Fibroblast of lung (primary cell): ENCODE measurements at regions not wholly inside any gene's neighbourhood (a gene's known extent, or its start where the extent isn't known, plus 50 kb on each side); places are given as distances from the start of the nearest gene placed in this dataset.

Experiments used
- DNase-seq, 2 donors: peaks; one replicate each; pipeline versions ENCODE4 v3.0.0 to v3.0.0-alpha.2; 2010; ENCODE audit warnings: low read depth in 2 of 2
- H2AFZ ChIP-seq: 2 replicates; pipeline ENCODE4 v1.5.1; 2012; ENCODE audit warnings: low read length, control low read depth, inconsistent platforms
- H3K27ac ChIP-seq: 2 replicates; pipeline ENCODE4 v1.5.1; 2011; ENCODE audit warnings: low read length, control low read depth; ENCODE audit not compliant: insufficient read depth
- H3K27me3 ChIP-seq: 2 replicates; pipeline ENCODE4 v1.5.1; 2011; ENCODE audit warnings: mild to moderate bottlenecking, low read length; ENCODE audit not compliant: control insufficient read depth, insufficient read depth
- H3K36me3 ChIP-seq: 2 replicates; pipeline ENCODE4 v1.5.1; 2011; ENCODE audit warnings: low read length; ENCODE audit not compliant: control insufficient read depth, insufficient read depth
- H3K4me1 ChIP-seq: 2 replicates; pipeline ENCODE4 v1.5.1; 2011; ENCODE audit warnings: low read length; ENCODE audit not compliant: control insufficient read depth, insufficient read depth; ENCODE audit errors: extremely low read depth
- H3K4me2 ChIP-seq: 2 replicates; pipeline ENCODE4 v1.5.1; 2011; ENCODE audit warnings: low read length, control low read depth; ENCODE audit not compliant: insufficient read depth; ENCODE audit errors: extremely low read depth
- H3K4me3 ChIP-seq, 4 experiments: fragments of 200-600 bp in 1 of 4; sonication (generic) in 1 of 4; replicated peaks in 1 of 4; 2 replicates each; pipeline ENCODE4 v1.5.1; 2011 to 2016; ENCODE audit warnings: low read length in 4 of 4, low read depth in 3 of 4, mild to moderate bottlenecking in 3 of 4, control low read depth in 2 of 4, inconsistent platforms in 1 of 4, mixed read lengths in 1 of 4; ENCODE audit not compliant: insufficient read depth in 1 of 4; ENCODE audit errors: control extremely low read depth in 1 of 4
- H3K79me2 ChIP-seq: 2 replicates; pipeline ENCODE4 v1.5.1; 2012; ENCODE audit warnings: mild to moderate bottlenecking, low read length, inconsistent platforms; ENCODE audit not compliant: control insufficient read depth, insufficient read depth
- H3K9ac ChIP-seq: 2 replicates; pipeline ENCODE4 v1.5.1; 2011; ENCODE audit warnings: mild to moderate bottlenecking, low read length, control low read depth; ENCODE audit not compliant: insufficient read depth
- H3K9me3 ChIP-seq: 2 replicates; pipeline ENCODE4 v1.5.1; 2012; ENCODE audit warnings: low read depth, low read length; ENCODE audit not compliant: control insufficient read depth, insufficient read depth
- H4K20me1 ChIP-seq: 2 replicates; pipeline ENCODE4 v1.5.1; 2011; ENCODE audit warnings: low read length; ENCODE audit not compliant: control insufficient read depth, insufficient read depth; ENCODE audit errors: extremely low read depth
- EZH2 ChIP-seq: IDR thresholded peaks from 2 replicates; pipeline ENCODE4 v1.5.1; 2012; ENCODE audit warnings: low read length, control low read depth, mild to moderate bottlenecking; ENCODE audit errors: missing control alignments
- TF ChIP-seq, protein P1 (sequence below), 2 donors: IDR thresholded peaks in 1 of 2; conservative IDR thresholded peaks in 1 of 2; 1 replicate in 1 of 2; 2 replicates in 1 of 2; pipeline ENCODE4 v1.5.1; 2011 to 2012; ENCODE audit warnings: low read length in 2 of 2, control low read depth in 1 of 2, inconsistent platforms in 1 of 2, low read depth in 1 of 2, mild to moderate bottlenecking in 1 of 2

DNA sequence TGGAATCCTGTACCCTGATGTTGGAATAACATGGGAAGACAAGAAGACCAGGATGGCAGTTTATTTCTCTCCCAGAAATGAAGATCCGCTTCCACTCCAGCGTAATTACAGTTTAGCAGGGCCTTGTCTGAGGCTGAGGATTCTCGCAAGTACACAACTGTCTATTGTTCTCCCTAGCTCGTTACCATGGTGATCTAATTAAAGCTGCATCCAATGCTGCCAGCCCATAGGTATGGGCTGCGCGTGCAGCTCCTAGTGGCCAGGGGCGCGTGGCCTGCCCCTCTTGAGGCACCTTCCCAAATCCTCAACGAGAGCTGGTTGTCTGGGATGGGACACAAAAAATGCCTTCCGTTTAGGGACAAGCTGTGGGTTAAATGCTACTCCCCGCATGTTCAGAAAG, 344.9 kb downstream of the CYRIA start:
- H3K36me3 ChIP-seq, result no peaks in the 10 kb centered on the region
- DNase-seq, result no peak
- H3K27me3 ChIP-seq, result no peaks in the 10 kb centered on the region
- TF ChIP-seq, protein P1, sequence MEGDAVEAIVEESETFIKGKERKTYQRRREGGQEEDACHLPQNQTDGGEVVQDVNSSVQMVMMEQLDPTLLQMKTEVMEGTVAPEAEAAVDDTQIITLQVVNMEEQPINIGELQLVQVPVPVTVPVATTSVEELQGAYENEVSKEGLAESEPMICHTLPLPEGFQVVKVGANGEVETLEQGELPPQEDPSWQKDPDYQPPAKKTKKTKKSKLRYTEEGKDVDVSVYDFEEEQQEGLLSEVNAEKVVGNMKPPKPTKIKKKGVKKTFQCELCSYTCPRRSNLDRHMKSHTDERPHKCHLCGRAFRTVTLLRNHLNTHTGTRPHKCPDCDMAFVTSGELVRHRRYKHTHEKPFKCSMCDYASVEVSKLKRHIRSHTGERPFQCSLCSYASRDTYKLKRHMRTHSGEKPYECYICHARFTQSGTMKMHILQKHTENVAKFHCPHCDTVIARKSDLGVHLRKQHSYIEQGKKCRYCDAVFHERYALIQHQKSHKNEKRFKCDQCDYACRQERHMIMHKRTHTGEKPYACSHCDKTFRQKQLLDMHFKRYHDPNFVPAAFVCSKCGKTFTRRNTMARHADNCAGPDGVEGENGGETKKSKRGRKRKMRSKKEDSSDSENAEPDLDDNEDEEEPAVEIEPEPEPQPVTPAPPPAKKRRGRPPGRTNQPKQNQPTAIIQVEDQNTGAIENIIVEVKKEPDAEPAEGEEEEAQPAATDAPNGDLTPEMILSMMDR (conservative IDR thresholded peaks at IDR 0.05 in 1 of 2, IDR thresholded peaks at IDR 0.05 in 1 of 2; ENCODE audit: low read depth in 1 of 2, low read length in 2 of 2), result no peak
- TF ChIP-seq EZH2, result no peak
- H4K20me1 ChIP-seq, result no peaks in the 10 kb centered on the region
- no peaks in the 10 kb centered on the region for H3K9me3 ChIP-seq
- no peak overlapping the region for H3K9ac ChIP-seq
- no peak overlapping the region for H3K4me3 ChIP-seq
- no peak overlapping the region for H2AFZ ChIP-seq
- no peak overlapping the region for H3K4me2 ChIP-seq
- H3K79me2 ChIP-seq, result no peaks in the 10 kb centered on the region
- no peaks in the 10 kb centered on the region for H3K4me1 ChIP-seq
- H3K27ac ChIP-seq, result no peak overlapping the region

DNA sequence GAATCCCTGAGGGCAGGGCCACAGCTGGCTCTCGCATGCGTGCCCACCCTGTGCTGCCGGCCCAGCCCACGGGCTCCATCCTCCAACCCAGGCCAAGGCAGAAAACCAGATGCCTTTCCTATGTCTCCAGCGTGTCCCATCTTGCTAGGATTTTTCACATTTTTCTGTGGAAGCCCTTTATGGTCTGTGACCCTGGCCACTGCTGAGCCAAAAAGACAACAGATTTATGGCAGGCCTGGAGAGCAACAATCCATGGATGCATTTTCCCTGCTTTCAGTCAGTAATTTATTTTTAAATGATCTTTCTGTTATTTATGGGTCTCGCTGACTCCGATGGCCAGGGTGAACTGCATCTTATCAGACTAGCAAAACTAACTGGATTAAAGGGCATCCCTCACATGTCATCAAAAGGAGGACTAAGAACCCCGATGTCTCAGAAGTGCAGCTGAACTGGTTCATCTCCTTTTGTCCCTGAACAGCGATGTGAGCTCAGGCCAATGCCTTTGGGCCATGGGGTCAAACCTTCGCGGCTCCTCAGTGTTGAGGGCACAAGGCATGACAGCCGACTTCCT, 346.0 kb downstream of the CYRIA start:
- Histone ChIP-seq H3K79me2 (no peaks in the 10 kb centered on the region), H3K27me3 (no peaks in the 10 kb centered on the region), H3K27ac (no peak overlapping the region), H3K4me1 (no peaks in the 10 kb centered on the region), H3K4me2 (no peak overlapping the region), H3K9me3 (no peaks in the 10 kb centered on the region), H3K36me3 (no peaks in the 10 kb centered on the region), H2AFZ (no peak overlapping the region), H4K20me1 (no peaks in the 10 kb centered on the region), H3K4me3 (no peak overlapping the region), H3K9ac (no peak overlapping the region)
- DNase-seq, result no peak
- TF ChIP-seq, protein P1 (conservative IDR thresholded peaks at IDR 0.05 in 1 of 2, IDR thresholded peaks at IDR 0.05 in 1 of 2; ENCODE audit: low read depth in 1 of 2, low read length in 2 of 2), result no peak
- TF ChIP-seq EZH2, result no peak

DNA sequence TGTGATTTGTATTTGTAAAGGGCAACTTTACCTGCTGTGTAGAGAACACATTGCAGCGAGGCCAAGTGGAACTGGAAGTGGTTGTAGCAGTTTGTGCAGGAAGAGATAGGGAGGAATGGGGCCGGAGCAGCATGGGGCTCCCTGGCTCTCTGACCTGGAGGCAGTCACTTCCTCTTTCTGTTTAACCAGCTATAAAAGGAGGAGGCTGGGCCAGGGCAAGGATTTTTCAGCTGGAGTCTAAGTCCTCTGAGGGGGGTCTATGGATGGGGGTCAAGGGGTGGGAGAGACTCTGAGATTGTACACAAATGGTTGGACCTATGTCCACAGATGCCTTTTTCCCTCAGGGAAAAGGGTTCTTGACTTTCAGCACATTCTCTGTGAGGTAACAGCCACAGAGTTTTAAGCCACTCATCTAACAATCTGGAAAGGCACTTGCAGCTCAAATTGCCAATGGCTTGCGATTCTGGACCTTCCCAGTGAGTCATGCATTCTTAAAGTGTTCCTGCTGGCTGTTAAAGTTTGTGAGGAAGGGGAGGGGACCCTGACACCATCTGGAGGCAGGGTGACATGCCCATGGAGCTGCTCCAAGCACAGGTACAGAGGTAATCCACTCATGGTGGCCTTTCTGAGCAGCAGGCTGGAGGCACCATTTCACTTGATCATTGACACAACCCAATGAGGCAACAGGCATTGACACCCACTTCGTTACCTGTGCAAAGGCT, 347.0 kb downstream of the CYRIA start:
- H3K4me2 ChIP-seq, result no peak overlapping the region
- H3K27ac ChIP-seq, result no peak overlapping the region
- no peaks in the 10 kb centered on the region for H3K27me3 ChIP-seq
- no peak overlapping the region for H3K9ac ChIP-seq
- no peak overlapping the region for H2AFZ ChIP-seq
- H3K4me1 ChIP-seq, result no peaks in the 10 kb centered on the region
- no peaks in the 10 kb centered on the region for H3K9me3 ChIP-seq
- no peak for TF ChIP-seq EZH2
- TF ChIP-seq, protein P1 (conservative IDR thresholded peaks at IDR 0.05 in 1 of 2, IDR thresholded peaks at IDR 0.05 in 1 of 2; ENCODE audit: low read depth in 1 of 2, low read length in 2 of 2), result no peak
- DNase-seq, result no peak
- no peaks in the 10 kb centered on the region for H3K36me3 ChIP-seq
- no peaks in the 10 kb centered on the region for H3K79me2 ChIP-seq
- H3K4me3 ChIP-seq, result no peak overlapping the region
- no peaks in the 10 kb centered on the region for H4K20me1 ChIP-seq
